ENCODE measurements at regions not wholly inside any gene's neighbourhood (a gene's known extent, or its start where the extent isn't known, plus 50 kb on each side); places are given as distances from the start of the nearest gene placed in this dataset.
A peak's percentile ranks its signal among the peaks of the same experiment; 100 is the strongest.

- no peaks in the 10 kb centered on the region for H3K9me3 Mint-ChIP-seq
- no peaks in the 10 kb centered on the region for H3K27me3 Mint-ChIP-seq (ENCODE audit: insufficient read depth)
- H3K27ac Mint-ChIP-seq: no peak overlapping the region
- H3K4me3 Mint-ChIP-seq: no peak overlapping the region
- H3K4me1 Mint-ChIP-seq (ENCODE audit: low read depth): peaks cover 13% of the 10 kb centered on the region
- no peak for TF ChIP-seq CTCF (IDR thresholded peaks at IDR 0.05)
- H3K36me3 Mint-ChIP-seq (ENCODE audit: low read depth): no peaks in the 10 kb centered on the region
- DNase-seq: no peak
Measured at GRCh38 chr3:110654843-110655502, 416.6 kb upstream of the NECTIN3 start.

GRCh38 chr3:110656394-110657025 is 415.1 kb upstream of the NECTIN3 start:
- Mint-ChIP-seq H3K4me3 (no peak overlapping the region), H3K27ac (no peak overlapping the region), H3K27me3 (ENCODE audit: insufficient read depth) (no peaks in the 10 kb centered on the region), H3K4me1 (ENCODE audit: low read depth) (peaks cover 9% of the 10 kb centered on the region), H3K36me3 (ENCODE audit: low read depth) (no peaks in the 10 kb centered on the region), H3K9me3 (no peaks in the 10 kb centered on the region)
- TF ChIP-seq CTCF (IDR thresholded peaks at IDR 0.05): no peak
- no peak for DNase-seq

- DNase-seq: peak; percentile 2
- H3K9me3 Mint-ChIP-seq: peaks cover 7% of the 10 kb centered on the region; the same call in 1 of the 2 replicates
- peak overlapping the region; percentile 33; the same call in 1 of the 2 replicates for H3K4me3 Mint-ChIP-seq
- H3K27ac Mint-ChIP-seq: peak overlapping the region; percentile 84
- H3K4me1 Mint-ChIP-seq (ENCODE audit: low read depth): peaks cover 46% of the 10 kb centered on the region
- H3K36me3 Mint-ChIP-seq (ENCODE audit: low read depth): peaks cover 29% of the 10 kb centered on the region
- no peak for TF ChIP-seq CTCF (IDR thresholded peaks at IDR 0.05)
- peaks cover 1% of the 10 kb centered on the region for H3K27me3 Mint-ChIP-seq (ENCODE audit: insufficient read depth)
Measured at GRCh38 chr3:110664148-110664547, 407.5 kb upstream of the NECTIN3 start.

- H3K4me1 Mint-ChIP-seq (ENCODE audit: low read depth): peaks cover 42% of the 10 kb centered on the region
- peaks cover 28% of the 10 kb centered on the region for H3K9me3 Mint-ChIP-seq
- TF ChIP-seq CTCF (IDR thresholded peaks at IDR 0.05): no peak
- peaks cover 46% of the 10 kb centered on the region for H3K36me3 Mint-ChIP-seq (ENCODE audit: low read depth)
- DNase-seq: no peak
- H3K27ac Mint-ChIP-seq: no peak overlapping the region
- peaks cover 1% of the 10 kb centered on the region for H3K27me3 Mint-ChIP-seq (ENCODE audit: insufficient read depth)
- no peak overlapping the region for H3K4me3 Mint-ChIP-seq
Measured at GRCh38 chr3:110666495-110666894, 405.1 kb upstream of the NECTIN3 start.

GRCh38 chr3:110667216-110667615 is 404.4 kb upstream of the NECTIN3 start:
- TF ChIP-seq CTCF (IDR thresholded peaks at IDR 0.05): no peak
- Mint-ChIP-seq H3K4me1 (ENCODE audit: low read depth) (peaks cover 35% of the 10 kb centered on the region), H3K27me3 (ENCODE audit: insufficient read depth) (peaks cover 1% of the 10 kb centered on the region), H3K4me3 (no peak overlapping the region), H3K9me3 (peaks cover 28% of the 10 kb centered on the region), H3K27ac (no peak overlapping the region), H3K36me3 (ENCODE audit: low read depth) (peaks cover 46% of the 10 kb centered on the region)
- DNase-seq: no peak

Data from HFFc6 (cell line).